Prostate gland (tissue), 2 donors: ENCODE measurements at regions not wholly inside any gene's neighbourhood (a gene's known extent, or its start where the extent isn't known, plus 50 kb on each side); places are given as distances from the start of the nearest gene placed in this dataset.

ENCODE experiments used
- POLR2A ChIP-seq: fragments of 450-650 bp; IDR thresholded peaks from one replicate; pipeline ENCODE4 v1.6.1; 2016; ENCODE audit warnings: antibody characterized with exemption, mild to moderate bottlenecking
- TF ChIP-seq, protein P1 (sequence below), 4 experiments: fragments of 200-600 bp in 2 of 4; fragments of 450-650 bp in 2 of 4; sonication (generic) in 2 of 4; IDR thresholded peaks; 1 replicate in 3 of 4; 2 replicates in 1 of 4; pipeline ENCODE4 v1.5.1; 2016 to 2019; ENCODE audit warnings: antibody characterized with exemption in 4 of 4, mild to moderate bottlenecking in 2 of 4, moderate library complexity in 2 of 4

DNA sequence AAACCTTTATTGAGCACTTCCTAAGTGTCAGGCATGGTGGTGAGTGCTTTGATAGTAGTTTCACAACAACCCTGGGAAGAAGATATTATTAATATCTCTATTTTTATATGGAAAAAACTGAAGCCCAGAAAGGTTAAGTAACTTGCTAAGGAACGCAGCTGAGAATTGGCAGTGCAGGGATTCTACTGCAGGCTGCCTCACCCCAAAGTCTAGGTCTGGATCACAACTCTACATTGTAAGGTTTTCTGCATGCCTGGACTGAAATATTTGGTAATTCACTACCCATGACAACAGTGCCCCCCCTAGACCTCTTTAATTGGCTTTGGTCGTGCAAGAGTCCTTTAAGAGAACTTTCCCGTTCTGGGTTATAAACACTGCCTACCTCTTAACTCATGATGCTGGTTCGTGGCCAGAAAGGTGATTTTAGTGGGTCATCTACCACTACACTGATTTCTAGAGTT lies 67.1 kb upstream of the KCNQ5 start:
- TF ChIP-seq, protein P1, sequence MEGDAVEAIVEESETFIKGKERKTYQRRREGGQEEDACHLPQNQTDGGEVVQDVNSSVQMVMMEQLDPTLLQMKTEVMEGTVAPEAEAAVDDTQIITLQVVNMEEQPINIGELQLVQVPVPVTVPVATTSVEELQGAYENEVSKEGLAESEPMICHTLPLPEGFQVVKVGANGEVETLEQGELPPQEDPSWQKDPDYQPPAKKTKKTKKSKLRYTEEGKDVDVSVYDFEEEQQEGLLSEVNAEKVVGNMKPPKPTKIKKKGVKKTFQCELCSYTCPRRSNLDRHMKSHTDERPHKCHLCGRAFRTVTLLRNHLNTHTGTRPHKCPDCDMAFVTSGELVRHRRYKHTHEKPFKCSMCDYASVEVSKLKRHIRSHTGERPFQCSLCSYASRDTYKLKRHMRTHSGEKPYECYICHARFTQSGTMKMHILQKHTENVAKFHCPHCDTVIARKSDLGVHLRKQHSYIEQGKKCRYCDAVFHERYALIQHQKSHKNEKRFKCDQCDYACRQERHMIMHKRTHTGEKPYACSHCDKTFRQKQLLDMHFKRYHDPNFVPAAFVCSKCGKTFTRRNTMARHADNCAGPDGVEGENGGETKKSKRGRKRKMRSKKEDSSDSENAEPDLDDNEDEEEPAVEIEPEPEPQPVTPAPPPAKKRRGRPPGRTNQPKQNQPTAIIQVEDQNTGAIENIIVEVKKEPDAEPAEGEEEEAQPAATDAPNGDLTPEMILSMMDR (IDR thresholded peaks at IDR 0.05) = no peak
- TF ChIP-seq POLR2A = no peak
